Mesothelial cell of epicardium (in vitro differentiated cells): ENCODE measurements at regions not wholly inside any gene's neighbourhood (a gene's known extent, or its start where the extent isn't known, plus 50 kb on each side); places are given as distances from the start of the nearest gene placed in this dataset.

Experiments
- DNase-seq, 2 experiments: peaks; one replicate each; pipeline ENCODE4 v3.0.0; 2021; ENCODE audit warnings: low spot score in 2 of 2; ENCODE audit not compliant: unreplicated experiment in 2 of 2
- H3K27ac Mint-ChIP-seq: 2 replicates; pipeline ENCODE4 v1.8.0; 2021; ENCODE audit warnings: mixed read lengths
- H3K27me3 Mint-ChIP-seq: 2 replicates; pipeline ENCODE4 v1.8.0; 2021; ENCODE audit warnings: low read depth, mixed read lengths
- H3K36me3 Mint-ChIP-seq: 2 replicates; pipeline ENCODE4 v1.8.0; 2021; ENCODE audit warnings: mixed read lengths
- H3K4me1 Mint-ChIP-seq: 2 replicates; pipeline ENCODE4 v1.8.0; 2021; ENCODE audit warnings: mixed read lengths
- H3K4me3 Mint-ChIP-seq: 2 replicates; pipeline ENCODE4 v1.8.0; 2021; ENCODE audit warnings: mild to moderate bottlenecking, moderate library complexity, mixed read lengths
- H3K9me3 Mint-ChIP-seq: 2 replicates; pipeline ENCODE4 v1.8.0; 2021; ENCODE audit warnings: mixed read lengths
- CTCF ChIP-seq: fragments of 200-600 bp; sonication (generic); IDR thresholded peaks from one replicate; pipeline ENCODE4 v1.5.0; 2021; ENCODE audit warnings: antibody characterized with exemption; ENCODE audit not compliant: unreplicated experiment

- TF ChIP-seq CTCF: no peak
- H3K27me3 Mint-ChIP-seq: no peaks in the 10 kb centered on the region
- DNase-seq: no peak
- H3K4me1 Mint-ChIP-seq: no peaks in the 10 kb centered on the region
- no peak overlapping the region for H3K27ac Mint-ChIP-seq
- peaks cover 2% of the 10 kb centered on the region for H3K9me3 Mint-ChIP-seq
- no peak overlapping the region for H3K4me3 Mint-ChIP-seq
- H3K36me3 Mint-ChIP-seq: no peaks in the 10 kb centered on the region
Measured at GRCh38 chr6:164661716-164662115, 647.7 kb downstream of the C6orf118 start.

GRCh38 chr6:164660781-164661180 is 648.6 kb downstream of the C6orf118 start:
- Mint-ChIP-seq H3K4me1 (no peaks in the 10 kb centered on the region), H3K4me3 (no peak overlapping the region), H3K27me3 (no peaks in the 10 kb centered on the region), H3K36me3 (no peaks in the 10 kb centered on the region), H3K9me3 (peaks cover 7% of the 10 kb centered on the region), H3K27ac (no peak overlapping the region)
- no peak for DNase-seq
- TF ChIP-seq CTCF: no peak

GRCh38 chr6:164640956-164641355 is 668.4 kb downstream of the C6orf118 start:
- Mint-ChIP-seq H3K4me1 (no peaks in the 10 kb centered on the region), H3K27ac (no peak overlapping the region), H3K4me3 (no peak overlapping the region), H3K9me3 (peaks cover 32% of the 10 kb centered on the region), H3K36me3 (no peaks in the 10 kb centered on the region), H3K27me3 (no peaks in the 10 kb centered on the region)
- no peak for TF ChIP-seq CTCF
- no peak for DNase-seq

- no peak for TF ChIP-seq CTCF
- H3K27me3 Mint-ChIP-seq: no peaks in the 10 kb centered on the region
- peaks cover 8% of the 10 kb centered on the region for H3K9me3 Mint-ChIP-seq
- no peak overlapping the region for H3K27ac Mint-ChIP-seq
- H3K4me3 Mint-ChIP-seq: no peak overlapping the region
- no peaks in the 10 kb centered on the region for H3K36me3 Mint-ChIP-seq
- DNase-seq: no peak
- H3K4me1 Mint-ChIP-seq: no peaks in the 10 kb centered on the region
Measured at GRCh38 chr6:164628302-164628931, 681.0 kb downstream of the C6orf118 start.

GRCh38 chr6:164616917-164617524 is 692.4 kb downstream of the C6orf118 start:
- H3K9me3 Mint-ChIP-seq: no peaks in the 10 kb centered on the region
- H3K4me1 Mint-ChIP-seq: no peaks in the 10 kb centered on the region
- no peaks in the 10 kb centered on the region for H3K27me3 Mint-ChIP-seq

More at GRCh38 chr6:164616917-164617524, 692.4 kb downstream of the C6orf118 start:
- Mint-ChIP-seq H3K27ac (no peak overlapping the region), H3K36me3 (no peaks in the 10 kb centered on the region), H3K4me3 (no peak overlapping the region)
- TF ChIP-seq CTCF: no peak
- no peak for DNase-seq
